HEK293 (cell line): ENCODE measurements at regions not wholly inside any gene's neighbourhood (a gene's known extent, or its start where the extent isn't known, plus 50 kb on each side); places are given as distances from the start of the nearest gene placed in this dataset.

Source experiments
- CTCF ChIA-PET: fragments of 350-600 bp; formaldehyde crosslinking; extraction: SDS; loops from one replicate; lab custom pipeline; 2021; ENCODE audit warnings: antibody characterized with exemption; lab: Yijun Ruan, JAX
- POLR2A ChIA-PET: fragments of 300-600 bp; formaldehyde crosslinking; extraction: SDS; loops from one replicate; lab custom pipeline; 2020; ENCODE audit warnings: antibody characterized with exemption, inconsistent platforms; lab: Yijun Ruan, JAX
- H3K27ac ChIP-seq: fragments of 200-500 bp; sonication (Bioruptor generic); 2 replicates; pipeline ENCODE4 v1.5.1; 2014; ENCODE audit warnings: low read depth, low read length, control low read depth, inconsistent platforms; ENCODE audit errors: extremely low read depth
- H3K36me3 ChIP-seq, 2 experiments: fragments of 200-500 bp in 1 of 2; sonication (Bioruptor generic) in 1 of 2; 1 replicate in 1 of 2; 2 replicates in 1 of 2; pipeline ENCODE4 v1.5.1; 2014 to 2017; ENCODE audit warnings: inconsistent platforms in 2 of 2, low read length in 2 of 2; ENCODE audit not compliant: control insufficient read depth in 2 of 2, insufficient read depth in 1 of 2
- H3K4me1 ChIP-seq: fragments of 200-500 bp; sonication (Bioruptor generic); 2 replicates; pipeline ENCODE4 v1.5.1; 2014; ENCODE audit warnings: mild to moderate bottlenecking, low read length, inconsistent platforms; ENCODE audit not compliant: control insufficient read depth, insufficient read depth
- H3K4me3 ChIP-seq: 2 replicates; pipeline ENCODE4 v1.5.1; 2011; ENCODE audit warnings: low read depth, mild to moderate bottlenecking, control low read depth, low read length, moderate library complexity
- H3K9me3 ChIP-seq: fragments of 200-500 bp; sonication (Bioruptor generic); 2 replicates; pipeline ENCODE4 v1.5.1; 2014; ENCODE audit warnings: low read depth, low read length, inconsistent platforms; ENCODE audit not compliant: control insufficient read depth, insufficient read depth
- GFI1B ChIP-seq: fragments of 450-650 bp; formaldehyde crosslinking; IDR thresholded peaks from 2 replicates; pipeline ENCODE4 v1.5.1; 2016; ENCODE audit warnings: missing biosample characterization, missing genetic modification characterization
- MYNN ChIP-seq: fragments of 450-650 bp; formaldehyde crosslinking; IDR thresholded peaks from 2 replicates; pipeline ENCODE4 v1.5.1; 2016; ENCODE audit warnings: missing biosample characterization, missing genetic modification characterization, borderline replicate concordance
- SALL2 ChIP-seq: fragments of 450-650 bp; formaldehyde crosslinking; IDR thresholded peaks from 2 replicates; pipeline ENCODE4 v1.5.0; 2017; ENCODE audit warnings: missing biosample characterization, mild to moderate bottlenecking, missing genetic modification characterization, borderline replicate concordance
- SP3 ChIP-seq: fragments of 450-650 bp; formaldehyde crosslinking; IDR thresholded peaks from 2 replicates; pipeline ENCODE4 v1.5.1; 2016; ENCODE audit warnings: missing biosample characterization, missing genetic modification characterization
- ZFP37 ChIP-seq: fragments of 450-650 bp; formaldehyde crosslinking; IDR thresholded peaks from 2 replicates; pipeline ENCODE4 v1.5.1; 2016; ENCODE audit warnings: missing biosample characterization, missing genetic modification characterization
- ZNF146 ChIP-seq: fragments of 450-650 bp; formaldehyde crosslinking; IDR thresholded peaks from 2 replicates; pipeline ENCODE4 v1.5.1; 2016; ENCODE audit warnings: missing biosample characterization, missing genetic modification characterization
- ZNF175 ChIP-seq: fragments of 450-650 bp; formaldehyde crosslinking; IDR thresholded peaks from 2 replicates; pipeline ENCODE4 v1.5.1; 2016; ENCODE audit warnings: missing biosample characterization, missing genetic modification characterization
- ZNF311 ChIP-seq: fragments of 450-650 bp; formaldehyde crosslinking; IDR thresholded peaks from 2 replicates; pipeline ENCODE4 v1.5.1; 2017; ENCODE audit warnings: missing biosample characterization, missing genetic modification characterization, borderline replicate concordance
- ZNF354C ChIP-seq: fragments of 450-650 bp; formaldehyde crosslinking; IDR thresholded peaks from 2 replicates; pipeline ENCODE4 v1.5.1; 2016; ENCODE audit warnings: missing biosample characterization, missing genetic modification characterization, low read depth, borderline replicate concordance
- ZNF366 ChIP-seq: fragments of 450-650 bp; formaldehyde crosslinking; conservative IDR thresholded peaks from 2 replicates; pipeline ENCODE4 v1.5.1; 2016; ENCODE audit warnings: missing biosample characterization, missing genetic modification characterization
- ZNF394 ChIP-seq: fragments of 450-650 bp; formaldehyde crosslinking; IDR thresholded peaks from 2 replicates; pipeline ENCODE4 v1.5.1; 2016; ENCODE audit warnings: missing biosample characterization, missing genetic modification characterization, mild to moderate bottlenecking, moderate library complexity, borderline replicate concordance
- ZNF426 ChIP-seq: fragments of 450-650 bp; formaldehyde crosslinking; IDR thresholded peaks from 2 replicates; pipeline ENCODE4 v1.5.1; 2017; ENCODE audit warnings: missing biosample characterization, missing genetic modification characterization, mild to moderate bottlenecking, inconsistent platforms, moderate library complexity
- TF ChIP-seq, protein P1 (sequence below): fragments of 450-650 bp; formaldehyde crosslinking; IDR thresholded peaks from 2 replicates; pipeline ENCODE4 v1.5.1; 2016; ENCODE audit warnings: missing biosample characterization, missing genetic modification characterization
- TF ChIP-seq, protein P2 (sequence below): fragments of 450-650 bp; formaldehyde crosslinking; optimal IDR thresholded peaks from 2 replicates; pipeline ENCODE3; 2016; ENCODE audit warnings: missing biosample characterization, mild to moderate bottlenecking, missing genetic modification characterization

DNA sequence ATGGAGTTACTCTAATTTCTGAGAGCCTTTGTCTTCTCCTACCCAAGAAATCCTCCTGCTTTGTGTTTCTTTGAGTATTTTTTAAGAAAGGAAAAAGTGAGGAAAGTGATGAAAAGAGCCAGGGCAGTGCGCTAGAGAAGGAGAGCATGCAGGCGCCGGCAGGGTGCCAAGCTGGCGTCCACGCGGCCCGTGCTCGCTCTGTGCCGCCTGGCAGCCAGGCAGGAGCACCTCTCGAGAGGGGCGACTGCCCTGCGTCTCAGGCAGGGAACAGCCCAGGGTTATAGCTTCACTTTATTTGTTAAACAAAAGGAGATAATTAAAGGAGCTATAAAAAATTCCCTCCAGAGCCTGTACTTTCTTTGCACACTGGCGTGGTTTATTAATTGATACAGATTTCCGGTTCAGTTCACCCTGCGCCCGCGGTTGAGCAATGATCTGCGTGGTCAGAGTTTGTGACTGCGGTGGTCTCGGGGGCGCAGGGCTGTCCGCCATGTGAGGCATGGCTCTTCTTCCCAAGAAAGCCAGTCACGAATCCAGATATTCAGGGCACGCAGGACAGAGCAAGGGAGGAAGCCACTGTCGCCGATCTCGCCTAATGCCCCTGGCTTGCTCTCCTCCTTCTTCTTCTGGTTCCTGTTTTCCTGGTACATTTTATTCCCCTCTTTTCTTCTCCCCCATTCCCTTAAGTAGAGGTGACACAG lies 110.8 kb upstream of the PAQR3 start (continued):
- no peak for TF ChIP-seq MYNN (tag by site-specific recombination)
- TF ChIP-seq GFI1B (tag by site-specific recombination) = no peak
- no peak for TF ChIP-seq ZNF366
- no peak for TF ChIP-seq ZNF146 (tag by site-specific recombination)

DNA sequence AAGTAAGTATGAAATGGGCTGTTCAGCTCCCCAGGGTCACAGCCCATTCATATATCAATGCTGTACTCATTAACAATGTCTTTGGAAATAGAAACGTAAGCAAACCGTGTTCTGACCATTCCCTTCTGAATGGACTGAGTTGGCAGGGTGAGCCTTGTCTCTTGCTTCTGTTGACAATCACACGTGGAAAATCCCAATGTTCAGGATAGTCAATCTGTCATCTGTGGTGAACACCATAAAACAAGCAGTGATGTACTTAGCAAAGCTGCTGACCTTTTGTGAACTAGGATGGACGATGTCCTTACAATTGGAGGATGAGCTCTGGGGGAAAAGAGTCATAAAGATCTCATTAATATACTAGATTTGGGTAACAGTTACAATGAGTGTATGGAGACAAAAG lies 109.6 kb upstream of the PAQR3 start:
- Histone ChIP-seq H3K36me3 (no peaks in the 10 kb centered on the region), H3K4me3 (no peak overlapping the region), H3K27ac (no peak overlapping the region), H3K9me3 (no peaks in the 10 kb centered on the region), H3K4me1 (no peaks in the 10 kb centered on the region)
- no peak for TF ChIP-seq ZNF311 (tag by site-specific recombination)
- TF ChIP-seq, protein P1, sequence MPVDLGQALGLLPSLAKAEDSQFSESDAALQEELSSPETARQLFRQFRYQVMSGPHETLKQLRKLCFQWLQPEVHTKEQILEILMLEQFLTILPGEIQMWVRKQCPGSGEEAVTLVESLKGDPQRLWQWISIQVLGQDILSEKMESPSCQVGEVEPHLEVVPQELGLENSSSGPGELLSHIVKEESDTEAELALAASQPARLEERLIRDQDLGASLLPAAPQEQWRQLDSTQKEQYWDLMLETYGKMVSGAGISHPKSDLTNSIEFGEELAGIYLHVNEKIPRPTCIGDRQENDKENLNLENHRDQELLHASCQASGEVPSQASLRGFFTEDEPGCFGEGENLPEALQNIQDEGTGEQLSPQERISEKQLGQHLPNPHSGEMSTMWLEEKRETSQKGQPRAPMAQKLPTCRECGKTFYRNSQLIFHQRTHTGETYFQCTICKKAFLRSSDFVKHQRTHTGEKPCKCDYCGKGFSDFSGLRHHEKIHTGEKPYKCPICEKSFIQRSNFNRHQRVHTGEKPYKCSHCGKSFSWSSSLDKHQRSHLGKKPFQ = no peak
- TF ChIP-seq, protein P2, sequence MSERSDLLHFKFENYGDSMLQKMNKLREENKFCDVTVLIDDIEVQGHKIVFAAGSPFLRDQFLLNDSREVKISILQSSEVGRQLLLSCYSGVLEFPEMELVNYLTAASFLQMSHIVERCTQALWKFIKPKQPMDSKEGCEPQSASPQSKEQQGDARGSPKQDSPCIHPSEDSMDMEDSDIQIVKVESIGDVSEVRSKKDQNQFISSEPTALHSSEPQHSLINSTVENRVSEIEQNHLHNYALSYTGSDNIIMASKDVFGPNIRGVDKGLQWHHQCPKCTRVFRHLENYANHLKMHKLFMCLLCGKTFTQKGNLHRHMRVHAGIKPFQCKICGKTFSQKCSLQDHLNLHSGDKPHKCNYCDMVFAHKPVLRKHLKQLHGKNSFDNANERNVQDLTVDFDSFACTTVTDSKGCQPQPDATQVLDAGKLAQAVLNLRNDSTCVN (tag by site-specific recombination) = no peak
- CTCF ChIA-PET = no interaction called here
- POLR2A ChIA-PET = no interaction called here

DNA sequence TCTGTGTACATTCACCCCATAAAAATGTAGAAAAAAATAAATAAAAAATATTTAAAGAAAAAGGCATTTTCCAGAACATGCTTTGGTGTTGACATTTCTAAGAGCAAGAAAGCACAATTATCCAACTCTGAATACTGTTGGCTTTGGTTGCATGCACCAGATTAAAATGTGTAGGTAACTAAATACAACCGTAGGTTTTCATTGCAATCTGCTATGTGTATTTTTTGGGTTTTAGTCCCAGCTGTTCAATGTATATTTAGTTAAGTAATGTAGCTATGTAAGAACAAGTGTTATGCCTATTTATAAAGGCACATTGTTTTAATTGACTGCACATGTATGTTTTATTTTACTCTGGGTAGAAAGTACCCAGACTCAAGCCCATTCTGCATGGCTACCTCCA lies 108.1 kb upstream of the PAQR3 start:
- Histone ChIP-seq H3K4me3 (no peak overlapping the region), H3K4me1 (no peaks in the 10 kb centered on the region), H3K36me3 (no peaks in the 10 kb centered on the region), H3K27ac (no peak overlapping the region), H3K9me3 (no peaks in the 10 kb centered on the region)
- ChIA-PET CTCF (interaction anchor here (0.7 kb wide), 1 partner anchor 94 kb away, joined by 3 read pairs; no protein-coding TSS in a partner anchor), POLR2A (no interaction called here)
- no peak for TF ChIP-seq SP3 (tag by site-specific recombination)
- TF ChIP-seq ZNF394 (tag by site-specific recombination) = no peak
- TF ChIP-seq, all 188 proteins: peak for 0

DNA sequence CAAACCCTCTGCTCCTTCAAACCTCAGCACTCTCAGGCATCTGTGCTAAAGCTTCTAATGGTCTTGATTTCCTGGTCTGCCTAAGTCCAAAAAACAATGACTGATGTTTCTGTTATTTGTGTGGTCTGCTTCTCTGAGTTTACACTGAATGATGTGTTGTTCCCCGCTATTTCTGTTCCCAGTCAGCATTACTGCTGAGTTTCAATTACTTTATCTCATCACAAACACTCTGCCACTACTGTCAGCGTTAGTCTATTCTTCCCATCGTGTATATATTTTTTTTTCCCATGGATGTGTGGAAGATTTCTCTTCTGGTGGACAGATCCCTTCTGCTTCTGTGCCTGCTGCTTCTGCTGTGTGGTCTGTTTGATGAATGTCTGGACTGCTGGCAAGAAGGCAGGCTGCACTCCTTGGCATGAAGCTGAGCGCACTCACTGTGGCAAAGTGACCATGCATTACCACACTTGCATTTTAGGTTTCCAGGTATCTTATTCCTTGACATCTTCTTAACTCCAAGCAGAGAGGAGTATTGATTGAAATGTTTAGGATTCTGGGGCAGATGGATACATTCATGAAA lies 106.9 kb upstream of the PAQR3 start:
- H3K4me1 ChIP-seq = no peaks in the 10 kb centered on the region
- no peaks in the 10 kb centered on the region for H3K9me3 ChIP-seq
- TF ChIP-seq SALL2 (tag by site-specific recombination) (no peak), ZNF175 (tag by site-specific recombination) (no peak), ZNF354C (tag by site-specific recombination) (no peak), ZNF426 (no peak), ZFP37 (tag by site-specific recombination) (no peak)
- TF ChIP-seq, all 188 proteins: peak for 0
- CTCF ChIA-PET = no interaction called here
- H3K36me3 ChIP-seq = no peaks in the 10 kb centered on the region
- POLR2A ChIA-PET = no interaction called here
- H3K4me3 ChIP-seq = no peak overlapping the region
- no peak overlapping the region for H3K27ac ChIP-seq
